MM.1S (cell line): ENCODE measurements at regions not wholly inside any gene's neighbourhood (a gene's known extent, or its start where the extent isn't known, plus 50 kb on each side); places are given as distances from the start of the nearest gene placed in this dataset.

Experiments
- EZH2 ChIP-seq: fragments of 300-600 bp; sonication (generic); optimal IDR thresholded peaks from 2 replicates; pipeline ENCODE3; 2017; ENCODE audit warnings: low read depth, mild to moderate bottlenecking, antibody characterized with exemption, low read length, mixed read lengths
- EZH2phosphoT487 ChIP-seq: fragments of 300-600 bp; sonication (generic); IDR thresholded peaks from 2 replicates; pipeline ENCODE4 v1.6.1; 2018; ENCODE audit warnings: antibody characterized with exemption, low read length
- TF ChIP-seq, protein P1 (sequence below): fragments of 300-600 bp; sonication (generic); IDR thresholded peaks from 2 replicates; pipeline ENCODE4 v1.5.1; 2016; ENCODE audit warnings: antibody characterized with exemption, low read length, mixed read lengths

DNA sequence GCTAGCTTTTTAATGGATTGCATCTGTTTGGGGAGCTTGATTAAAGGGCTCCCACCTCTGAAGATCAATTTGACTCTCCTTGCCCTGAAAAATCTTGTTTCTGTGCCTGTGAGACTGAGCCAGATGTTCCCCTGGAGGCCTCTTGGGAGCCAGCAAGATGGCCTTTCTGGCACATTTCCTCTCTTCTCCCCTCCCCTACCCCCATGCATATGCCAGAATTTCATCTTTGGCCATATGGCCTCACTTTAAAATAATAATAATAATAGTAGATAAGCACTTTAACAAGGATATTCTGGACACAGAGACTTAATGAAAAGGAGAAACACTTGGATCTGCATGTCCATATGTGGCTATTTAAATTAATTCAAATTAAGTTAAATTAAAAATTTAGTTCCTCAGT is 144.1 kb upstream of the CES5A start:
- TF ChIP-seq, protein P1, sequence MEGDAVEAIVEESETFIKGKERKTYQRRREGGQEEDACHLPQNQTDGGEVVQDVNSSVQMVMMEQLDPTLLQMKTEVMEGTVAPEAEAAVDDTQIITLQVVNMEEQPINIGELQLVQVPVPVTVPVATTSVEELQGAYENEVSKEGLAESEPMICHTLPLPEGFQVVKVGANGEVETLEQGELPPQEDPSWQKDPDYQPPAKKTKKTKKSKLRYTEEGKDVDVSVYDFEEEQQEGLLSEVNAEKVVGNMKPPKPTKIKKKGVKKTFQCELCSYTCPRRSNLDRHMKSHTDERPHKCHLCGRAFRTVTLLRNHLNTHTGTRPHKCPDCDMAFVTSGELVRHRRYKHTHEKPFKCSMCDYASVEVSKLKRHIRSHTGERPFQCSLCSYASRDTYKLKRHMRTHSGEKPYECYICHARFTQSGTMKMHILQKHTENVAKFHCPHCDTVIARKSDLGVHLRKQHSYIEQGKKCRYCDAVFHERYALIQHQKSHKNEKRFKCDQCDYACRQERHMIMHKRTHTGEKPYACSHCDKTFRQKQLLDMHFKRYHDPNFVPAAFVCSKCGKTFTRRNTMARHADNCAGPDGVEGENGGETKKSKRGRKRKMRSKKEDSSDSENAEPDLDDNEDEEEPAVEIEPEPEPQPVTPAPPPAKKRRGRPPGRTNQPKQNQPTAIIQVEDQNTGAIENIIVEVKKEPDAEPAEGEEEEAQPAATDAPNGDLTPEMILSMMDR, result no peak
- no peak for TF ChIP-seq EZH2
- TF ChIP-seq EZH2phosphoT487, result no peak
